ENCODE measurements at regions not wholly inside any gene's neighbourhood (a gene's known extent, or its start where the extent isn't known, plus 50 kb on each side); places are given as distances from the start of the nearest gene placed in this dataset.

DNA sequence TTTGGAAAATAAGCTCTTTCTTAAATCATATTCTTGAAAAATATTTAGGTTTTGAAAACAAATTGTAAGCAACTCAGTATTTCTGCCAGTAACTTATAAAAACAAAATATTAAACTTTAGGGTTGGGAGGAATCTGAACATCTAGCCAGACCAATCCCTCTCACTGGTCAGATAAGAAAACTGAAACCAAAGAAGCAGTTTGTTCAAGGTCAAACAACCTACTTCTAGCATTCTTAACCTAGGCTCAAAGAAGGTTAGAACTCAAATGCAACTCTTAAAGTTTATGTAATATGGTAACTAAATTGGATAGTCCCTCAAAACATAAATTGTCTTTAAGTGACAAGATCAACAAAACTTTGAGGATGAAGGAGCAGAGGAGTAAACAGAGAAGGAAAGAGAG, 374.9 kb upstream of the TNC start:
- no peak for DNase-seq

DNA sequence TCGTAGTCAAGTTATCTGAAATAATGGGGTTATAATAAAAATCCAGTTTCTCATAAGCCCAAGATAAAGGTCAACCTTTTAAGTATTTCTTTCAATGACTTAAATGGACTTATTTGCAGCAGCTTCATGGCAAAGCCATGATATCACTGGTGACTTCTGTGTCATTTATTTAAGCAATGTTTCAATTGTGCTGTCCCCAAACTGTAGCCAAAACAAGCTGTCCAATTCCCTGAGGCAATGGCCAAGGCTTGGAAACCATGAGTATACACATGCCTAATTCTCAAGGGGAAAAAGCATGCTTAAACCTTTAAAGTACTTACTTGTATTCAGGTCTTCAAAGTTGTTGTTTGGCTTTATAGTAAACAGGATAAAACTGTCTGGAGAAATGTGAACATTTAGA, 376.4 kb upstream of the TNC start:
- DNase-seq: no peak

DNA sequence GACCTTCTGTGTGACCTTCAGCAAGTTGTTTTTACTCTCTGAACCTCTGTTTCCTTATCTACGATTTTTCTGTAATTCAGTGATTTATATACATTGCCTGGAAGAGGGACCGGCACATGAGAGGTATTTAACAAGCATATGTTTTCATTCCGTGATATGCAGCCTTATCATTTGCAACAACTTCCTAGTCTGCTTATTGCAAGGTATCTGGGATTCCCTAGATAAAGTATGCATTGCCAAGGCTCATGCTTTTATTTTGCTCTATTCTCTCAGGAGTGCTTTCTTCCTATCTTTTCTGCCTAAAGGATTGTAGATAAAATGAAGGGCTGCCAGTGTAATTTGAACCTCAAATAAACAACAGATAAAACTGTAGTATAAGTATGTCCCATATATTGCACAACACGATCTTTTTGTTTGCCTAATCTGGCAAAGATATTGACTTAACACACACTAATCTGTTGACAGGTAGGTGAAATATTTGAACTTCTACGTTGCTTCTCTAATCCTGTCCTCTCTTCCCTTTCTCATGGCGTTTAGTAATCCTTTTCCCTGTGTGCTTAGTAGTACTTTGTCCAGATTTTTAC, 377.2 kb upstream of the TNC start:
- DNase-seq: no peak

DNA sequence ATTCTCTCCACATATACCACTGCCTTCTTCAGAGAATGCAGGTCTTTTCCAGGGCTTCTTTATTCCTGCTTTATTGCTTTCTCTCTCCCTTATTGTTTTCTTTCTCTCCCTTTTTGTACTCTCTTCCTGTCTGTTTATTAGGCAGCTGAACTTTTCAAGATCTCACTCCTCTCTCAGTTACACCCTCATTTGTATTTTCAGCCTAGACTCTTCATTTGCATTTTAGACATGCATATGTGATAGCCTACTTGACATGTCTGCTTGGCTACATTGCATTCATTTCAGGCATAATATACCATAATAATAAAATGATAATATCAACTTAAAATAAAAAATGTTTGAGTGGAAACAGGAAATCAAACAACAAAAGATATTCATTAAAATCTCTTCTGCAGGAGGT, 377.9 kb upstream of the TNC start:
- no peak for DNase-seq

DNA sequence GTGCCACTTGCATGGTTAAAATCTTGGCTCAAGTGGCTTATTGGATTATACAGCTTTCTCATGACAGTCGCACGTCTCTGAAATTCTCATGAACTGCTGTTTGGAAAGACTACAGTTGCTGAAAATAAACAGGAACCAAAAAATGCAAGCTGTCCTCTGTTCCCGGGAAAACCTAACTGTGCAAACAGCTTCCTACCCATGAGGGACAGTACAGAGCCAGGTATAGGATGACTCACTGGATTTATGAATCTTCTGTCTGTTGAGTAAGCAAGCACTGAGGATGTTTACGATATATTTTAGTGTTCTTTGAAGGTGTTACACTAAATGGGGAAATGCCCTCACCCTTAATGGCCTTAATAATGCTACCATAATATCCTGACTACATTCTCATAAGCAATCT, 380.3 kb upstream of the TNC start:
- no peak for DNase-seq

DNA sequence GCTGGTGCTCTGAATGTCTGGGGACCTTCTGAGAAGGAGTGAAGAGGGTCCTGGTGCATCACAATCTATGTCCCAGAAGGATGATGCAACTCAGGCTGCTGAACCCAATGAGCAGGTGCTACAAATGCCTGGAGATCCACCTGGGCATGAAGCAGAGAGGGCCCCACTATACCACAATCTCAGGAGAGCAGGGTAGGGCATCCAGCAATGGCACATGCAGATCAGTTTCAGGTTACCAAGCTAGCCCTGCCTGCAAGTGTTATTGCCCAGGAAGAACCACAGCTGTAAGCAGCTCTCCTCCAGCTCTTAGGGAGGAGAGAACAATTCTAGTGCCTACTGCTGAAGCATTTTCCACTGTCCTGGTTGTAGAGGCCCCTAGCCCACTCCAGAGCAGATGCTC, 389.2 kb upstream of the TNC start:
- DNase-seq: no peak

DNA sequence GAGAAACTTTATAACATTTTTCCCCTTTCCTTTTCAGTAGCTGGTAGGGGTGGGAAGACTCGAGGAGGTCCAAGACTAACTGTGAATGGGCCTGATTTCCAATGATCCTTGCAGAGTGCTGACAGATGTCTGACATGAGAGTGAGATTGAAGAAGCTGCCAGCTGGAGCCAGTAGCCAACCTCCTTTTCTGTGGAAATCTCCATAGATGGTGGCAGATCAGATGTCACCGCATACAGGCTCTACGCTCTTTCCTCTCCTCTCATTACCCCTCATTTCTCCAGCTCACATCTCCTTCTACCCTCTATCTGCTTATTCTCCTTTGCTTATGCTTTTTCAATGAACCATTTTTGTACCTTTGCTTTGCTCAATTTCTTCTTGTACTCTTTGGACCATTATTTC, 395.2 kb upstream of the TNC start:
- DNase-seq: peak; percentile 70

- DNase-seq: no peak
Measured at GRCh38 chr9:115514454-115514853, 396.5 kb upstream of the TNC start.

- DNase-seq: no peak
Measured at GRCh38 chr9:115517335-115518075, 399.5 kb upstream of the TNC start.

- no peak for DNase-seq
Measured at GRCh38 chr9:115520646-115521045, 402.7 kb upstream of the TNC start.

DNA sequence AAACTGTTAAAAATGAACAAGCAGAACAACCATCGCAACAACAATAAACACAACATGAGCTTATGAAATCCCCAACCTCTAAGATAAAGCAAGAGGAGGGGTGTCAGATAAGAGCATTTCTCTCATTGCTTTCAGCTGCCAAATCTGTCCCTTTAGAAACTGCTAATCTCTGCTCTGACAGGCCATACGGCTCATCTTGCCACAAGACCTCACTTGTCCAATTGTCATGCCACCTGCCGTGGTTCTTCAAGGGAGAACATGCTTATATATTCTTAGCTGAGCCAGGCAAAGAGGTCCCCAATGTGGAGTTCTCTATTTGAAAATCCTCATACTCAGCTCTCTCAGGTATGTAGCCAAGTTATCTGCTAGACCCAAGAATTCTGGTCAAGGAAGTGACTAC, 405.0 kb upstream of the TNC start:
- DNase-seq: no peak

- DNase-seq: peak; percentile 50
Measured at GRCh38 chr9:115524453-115525059, 406.6 kb upstream of the TNC start.

GRCh38 chr9:115525111-115526058, 407.4 kb upstream of the TNC start:
- DNase-seq: no peak

DNA sequence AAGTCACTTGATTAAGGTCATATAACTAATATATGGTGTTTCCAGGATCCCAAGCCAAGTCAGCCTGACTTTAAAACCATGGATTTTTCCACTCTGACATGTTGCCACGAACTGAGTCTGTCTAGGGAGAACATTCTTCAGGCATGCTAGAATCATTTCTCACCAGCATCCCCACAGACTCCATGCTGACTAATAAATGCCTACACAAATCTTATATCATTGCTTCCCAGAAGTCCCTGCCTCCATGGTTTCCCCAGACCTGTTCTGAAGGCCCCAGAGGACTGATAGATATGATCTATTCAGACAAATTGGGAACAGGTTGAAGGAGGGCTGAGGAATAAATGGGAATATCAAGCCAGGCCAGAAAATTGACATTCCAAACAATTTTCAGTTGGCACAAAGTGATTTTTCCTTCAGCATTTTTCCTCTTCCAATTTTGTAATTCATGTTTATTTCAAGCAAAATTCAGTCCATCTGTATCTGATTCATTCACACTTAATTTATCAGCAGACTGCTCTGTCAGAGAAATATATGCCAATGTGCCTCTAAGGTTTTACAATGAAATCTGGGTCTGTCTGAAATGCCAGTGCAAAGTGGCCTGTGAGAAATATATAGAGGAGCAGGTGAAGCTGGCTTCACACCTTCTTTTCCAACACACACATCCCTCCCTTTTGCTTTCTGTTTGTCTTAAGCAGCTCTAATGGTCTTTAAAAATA, 413.6 kb upstream of the TNC start:
- DNase-seq: no peak

- no peak for DNase-seq
Measured at GRCh38 chr9:115533511-115533910, 415.6 kb upstream of the TNC start.

DNA sequence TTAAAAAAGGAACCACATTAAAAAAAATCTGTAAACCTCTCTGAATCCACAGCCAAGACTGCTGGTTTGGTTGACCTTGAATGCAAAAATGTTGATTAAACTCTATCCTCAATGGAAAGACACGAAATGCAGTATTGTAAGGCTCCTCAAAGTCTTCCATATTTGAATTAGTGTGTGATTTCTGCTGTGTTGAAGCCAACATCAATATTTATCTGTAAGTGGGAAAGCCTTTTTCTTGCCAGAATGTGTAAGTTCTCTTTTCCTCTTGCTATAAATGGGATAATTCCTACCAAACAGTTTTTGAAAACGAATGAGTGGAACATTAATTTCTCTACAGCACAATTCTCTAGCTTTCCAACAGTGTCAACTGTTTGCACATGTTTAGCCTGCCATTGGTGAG, 422.1 kb upstream of the TNC start:
- no peak for DNase-seq

DNA sequence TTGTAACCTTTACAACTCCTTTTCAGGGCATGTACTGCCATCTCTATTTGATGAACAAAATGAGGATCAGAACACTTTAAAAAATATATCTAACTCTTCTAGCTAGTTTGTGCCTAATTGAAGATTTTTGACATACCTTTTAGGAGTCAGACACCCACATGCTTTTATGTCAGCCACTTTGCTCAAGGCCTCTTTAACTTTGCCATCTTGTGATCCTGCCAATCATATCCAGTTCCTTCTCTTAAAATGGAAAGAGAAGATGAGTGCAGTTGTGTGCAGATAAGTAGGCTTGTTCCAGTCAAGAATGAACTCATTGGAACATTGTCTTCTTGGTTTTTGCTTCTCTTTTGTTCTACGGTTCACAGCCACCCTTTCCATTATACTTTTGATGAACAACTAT, 425.6 kb upstream of the TNC start:
- no peak for DNase-seq

- no peak for DNase-seq
Measured at GRCh38 chr9:115548609-115549260, 430.8 kb upstream of the TNC start.

DNA sequence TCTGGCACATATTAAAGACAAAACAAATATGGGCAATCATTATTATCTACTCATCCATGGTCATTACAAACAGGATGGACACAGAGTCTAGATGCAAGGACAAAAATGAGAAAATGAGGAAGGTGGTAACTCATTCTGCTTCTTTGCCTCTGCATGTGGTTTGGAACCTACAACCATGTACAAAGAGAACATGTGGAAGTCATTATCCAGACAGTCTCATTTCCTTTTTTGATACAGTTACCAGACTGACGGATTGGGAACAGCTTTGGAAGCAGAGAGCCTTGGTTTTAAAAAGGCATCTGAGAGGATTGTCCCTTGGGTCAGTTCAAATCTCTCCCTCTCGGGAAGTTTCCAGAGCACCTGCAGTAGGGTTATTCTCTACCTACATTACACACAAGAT, 433.4 kb upstream of the TNC start:
- DNase-seq: no peak

- no peak for DNase-seq
Measured at GRCh38 chr9:115553060-115553773, 435.3 kb upstream of the TNC start.

DNA sequence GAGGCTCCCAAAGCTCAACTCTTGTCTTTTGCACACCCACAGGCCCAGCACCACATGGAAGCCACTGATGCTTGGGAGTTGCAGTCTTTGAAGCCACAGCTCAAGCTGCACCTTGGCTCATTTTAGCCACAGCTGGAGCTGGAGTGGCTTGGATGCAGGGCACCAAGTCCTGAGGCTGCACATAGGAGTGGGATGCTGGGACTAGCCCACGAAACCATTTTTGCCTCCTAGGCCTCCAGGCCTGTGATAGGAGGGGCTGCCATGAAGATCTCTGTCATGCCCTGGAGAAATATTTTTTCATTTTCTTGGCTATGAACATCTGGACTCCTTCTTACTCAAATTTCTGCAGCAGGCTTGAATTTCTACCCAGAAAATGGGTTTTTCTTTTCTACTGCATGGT, 438.5 kb upstream of the TNC start:
- DNase-seq: no peak

GRCh38 chr9:115575147-115575546, 457.2 kb upstream of the TNC start:
- DNase-seq: no peak

All from NCI-H2171 (cell line).